ENCODE measurements at regions not wholly inside any gene's neighbourhood (a gene's known extent, or its start where the extent isn't known, plus 50 kb on each side); places are given as distances from the start of the nearest gene placed in this dataset.
"Not testable (repeated sequence)": the region's sequence is repeated elsewhere in the genome, so short reads cannot be mapped to it uniquely, and the experiment has no call there.

- TF ChIP-seq POLR2A, CTCF (IDR thresholded peaks at IDR 0.05): not testable (repeated sequence)
Observed at GRCh38 chr9:62119656-62120055, 929.8 kb downstream of the SPATA31A7 start.
